Smooth muscle cell (in vitro differentiated cells): ENCODE measurements at regions not wholly inside any gene's neighbourhood (a gene's known extent, or its start where the extent isn't known, plus 50 kb on each side); places are given as distances from the start of the nearest gene placed in this dataset.

Experiments used
- DNase-seq: peaks from one replicate; lab custom pipeline; 2025; ENCODE audit not compliant: unreplicated experiment; lab: John Stamatoyannopoulos, UW
- H2AFZ ChIP-seq: fragments of 200-600 bp; sonication (generic); 2 replicates; pipeline ENCODE4 v1.6.0; 2016; ENCODE audit warnings: antibody characterized with exemption, low read depth, mild to moderate bottlenecking
- H3F3A ChIP-seq: fragments of 200-600 bp; sonication (generic); 2 replicates; pipeline ENCODE4 v1.6.0; 2017; ENCODE audit warnings: antibody characterized with exemption, low read depth
- H3K27ac ChIP-seq: fragments of 200-600 bp; sonication (generic); 2 replicates; pipeline ENCODE4 v1.5.1; 2016; ENCODE audit warnings: low read depth, mild to moderate bottlenecking
- H3K27me3 ChIP-seq: fragments of 200-600 bp; sonication (generic); 2 replicates; pipeline ENCODE4 v1.6.1; 2016; ENCODE audit warnings: low read depth, mild to moderate bottlenecking
- H3K36me3 ChIP-seq: fragments of 200-600 bp; sonication (generic); 2 replicates; pipeline ENCODE4 v1.5.1; 2016; ENCODE audit warnings: low read depth
- H3K4me1 ChIP-seq: fragments of 200-600 bp; sonication (generic); 2 replicates; pipeline ENCODE4 v1.5.1; 2016; ENCODE audit warnings: low read depth
- H3K4me2 ChIP-seq: fragments of 200-600 bp; sonication (generic); 2 replicates; pipeline ENCODE4 v1.6.0; 2016; ENCODE audit warnings: mild to moderate bottlenecking
- H3K4me3 ChIP-seq: fragments of 200-600 bp; sonication (generic); 2 replicates; pipeline ENCODE4 v1.5.1; 2016; ENCODE audit warnings: mild to moderate bottlenecking
- H3K79me2 ChIP-seq: fragments of 200-600 bp; sonication (generic); 2 replicates; pipeline ENCODE4 v1.6.0; 2016; ENCODE audit warnings: low read depth, mild to moderate bottlenecking
- H3K9ac ChIP-seq: fragments of 200-600 bp; sonication (generic); 2 replicates; pipeline ENCODE4 v1.6.0; 2016; ENCODE audit warnings: low read depth
- H3K9me3 ChIP-seq: fragments of 200-600 bp; sonication (generic); replicated peaks from 2 replicates; pipeline ENCODE4 v1.5.1; 2016; ENCODE audit warnings: low read depth
- H4K20me1 ChIP-seq: fragments of 200-600 bp; sonication (generic); 2 replicates; pipeline ENCODE4 v1.6.0; 2016; ENCODE audit warnings: low read depth
- WGBS: methylation state at CpG from one replicate; pipeline ENCODE4 v1.1.7; 2016; ENCODE audit warnings: low lambda C conversion rate; 5-methylcytosine and 5-hydroxymethylcytosine counted together
- TF ChIP-seq, protein P1 (sequence below): fragments of 200-600 bp; sonication (generic); IDR thresholded peaks from 2 replicates; pipeline ENCODE4 v1.5.1; 2017; ENCODE audit warnings: borderline replicate concordance, mild to moderate bottlenecking, antibody characterized with exemption; ENCODE audit not compliant: insufficient read depth, poor library complexity, severe bottlenecking

DNA sequence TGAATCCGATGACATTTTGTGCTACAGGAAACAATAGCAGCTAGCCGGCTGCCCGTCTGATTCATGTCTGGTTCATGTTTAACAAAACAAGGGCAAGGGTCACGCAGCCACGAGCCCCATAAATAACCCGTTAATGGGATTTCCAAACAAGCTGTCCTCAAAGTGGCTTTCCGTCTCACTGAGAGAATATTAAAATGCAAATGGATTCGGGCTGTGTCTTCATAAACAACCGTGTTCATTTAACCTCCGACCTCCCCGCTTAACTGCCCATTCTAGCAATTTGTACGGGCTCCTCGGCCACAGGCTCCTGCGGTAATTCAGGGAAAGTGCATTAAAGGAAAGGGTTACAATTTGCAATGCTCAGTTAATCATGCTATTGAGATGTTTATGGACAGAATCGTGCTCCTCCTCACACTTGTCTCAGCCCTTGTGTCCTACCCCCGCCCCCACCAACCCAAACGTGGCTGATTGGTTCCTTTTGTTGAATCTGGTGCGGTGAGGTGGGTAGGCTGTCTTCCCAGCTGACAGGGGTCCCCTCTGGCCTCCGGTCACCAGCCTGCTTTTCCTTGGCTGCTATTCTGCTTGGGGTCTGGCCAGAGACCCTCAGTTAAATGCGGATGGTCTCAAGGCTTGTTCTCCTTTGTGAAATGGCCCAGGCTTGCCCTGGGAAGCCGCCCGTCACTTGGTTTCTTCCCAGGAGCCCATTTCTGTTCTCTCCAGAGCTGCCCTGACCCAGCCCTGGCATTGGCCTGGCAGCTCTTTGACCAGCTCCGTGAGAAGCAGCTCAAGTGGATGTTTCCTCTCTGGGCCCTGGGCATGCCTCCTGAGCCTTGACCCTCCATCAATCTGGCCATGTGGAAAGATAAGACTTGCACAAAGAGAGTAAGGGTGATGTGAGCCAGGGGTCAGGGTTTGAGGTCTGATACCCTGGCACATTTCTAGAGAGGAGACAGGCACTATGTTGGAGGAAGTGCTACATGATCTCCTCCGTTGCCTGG lies 200.7 kb upstream of the POU3F1 start:
- Histone ChIP-seq H3K4me2 (peak overlapping the region; percentile 1), H3K79me2 (no peaks in the 10 kb centered on the region), H3F3A (no peaks in the 10 kb centered on the region), H2AFZ (no peak overlapping the region), H4K20me1 (no peaks in the 10 kb centered on the region), H3K4me3 (no peak overlapping the region), H3K9ac (no peak overlapping the region), H3K27ac (no peak overlapping the region), H3K27me3 (no peaks in the 10 kb centered on the region), H3K36me3 (no peaks in the 10 kb centered on the region), H3K4me1 (peaks cover 9% of the 10 kb centered on the region), H3K9me3 (no peaks in the 10 kb centered on the region)
- DNase-seq: no peak
- WGBS: 58% methylated on average over 24 of the region's 24 CpGs
- TF ChIP-seq, protein P1, sequence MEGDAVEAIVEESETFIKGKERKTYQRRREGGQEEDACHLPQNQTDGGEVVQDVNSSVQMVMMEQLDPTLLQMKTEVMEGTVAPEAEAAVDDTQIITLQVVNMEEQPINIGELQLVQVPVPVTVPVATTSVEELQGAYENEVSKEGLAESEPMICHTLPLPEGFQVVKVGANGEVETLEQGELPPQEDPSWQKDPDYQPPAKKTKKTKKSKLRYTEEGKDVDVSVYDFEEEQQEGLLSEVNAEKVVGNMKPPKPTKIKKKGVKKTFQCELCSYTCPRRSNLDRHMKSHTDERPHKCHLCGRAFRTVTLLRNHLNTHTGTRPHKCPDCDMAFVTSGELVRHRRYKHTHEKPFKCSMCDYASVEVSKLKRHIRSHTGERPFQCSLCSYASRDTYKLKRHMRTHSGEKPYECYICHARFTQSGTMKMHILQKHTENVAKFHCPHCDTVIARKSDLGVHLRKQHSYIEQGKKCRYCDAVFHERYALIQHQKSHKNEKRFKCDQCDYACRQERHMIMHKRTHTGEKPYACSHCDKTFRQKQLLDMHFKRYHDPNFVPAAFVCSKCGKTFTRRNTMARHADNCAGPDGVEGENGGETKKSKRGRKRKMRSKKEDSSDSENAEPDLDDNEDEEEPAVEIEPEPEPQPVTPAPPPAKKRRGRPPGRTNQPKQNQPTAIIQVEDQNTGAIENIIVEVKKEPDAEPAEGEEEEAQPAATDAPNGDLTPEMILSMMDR: no peak

- DNase-seq: no peak
- Histone ChIP-seq H3K4me2 (no peak overlapping the region), H3K9me3 (no peaks in the 10 kb centered on the region), H2AFZ (no peak overlapping the region), H3K27ac (no peak overlapping the region), H3F3A (no peaks in the 10 kb centered on the region), H3K4me1 (peaks cover 9% of the 10 kb centered on the region), H3K4me3 (no peak overlapping the region), H4K20me1 (no peaks in the 10 kb centered on the region), H3K79me2 (no peaks in the 10 kb centered on the region), H3K36me3 (no peaks in the 10 kb centered on the region), H3K9ac (no peak overlapping the region), H3K27me3 (no peaks in the 10 kb centered on the region)
- TF ChIP-seq, protein P1: no peak
- 67% methylated on average over 14 of the region's 14 CpGs for WGBS
Measured at GRCh38 chr1:38244218-38244845, 197.7 kb upstream of the POU3F1 start.

DNA sequence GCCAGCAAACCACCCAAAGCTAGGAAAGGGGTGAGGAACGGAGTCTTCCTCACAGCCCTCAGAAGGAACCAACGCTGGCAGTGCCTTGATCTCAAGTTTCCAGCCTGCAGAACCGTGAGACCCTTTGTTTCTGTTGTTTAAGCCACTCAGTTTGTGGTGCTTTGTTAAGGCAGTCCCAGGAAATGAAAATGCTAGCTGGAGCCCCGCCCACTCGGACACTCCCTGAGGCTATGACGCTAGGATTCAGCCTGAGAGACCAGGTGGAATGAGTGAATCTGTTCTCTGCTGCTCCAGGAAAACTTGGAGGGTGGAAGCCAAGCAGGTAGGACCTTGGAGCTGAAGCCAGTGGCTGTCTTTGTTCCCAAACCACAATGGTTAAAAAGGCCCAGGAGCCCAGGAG lies 196.5 kb upstream of the POU3F1 start:
- Histone ChIP-seq H3K4me1 (peaks cover 9% of the 10 kb centered on the region), H3K4me2 (no peak overlapping the region), H3F3A (no peaks in the 10 kb centered on the region), H3K4me3 (no peak overlapping the region), H3K27me3 (no peaks in the 10 kb centered on the region), H3K9ac (no peak overlapping the region), H2AFZ (no peak overlapping the region), H3K27ac (no peak overlapping the region), H3K36me3 (no peaks in the 10 kb centered on the region), H4K20me1 (no peaks in the 10 kb centered on the region), H3K79me2 (no peaks in the 10 kb centered on the region), H3K9me3 (no peaks in the 10 kb centered on the region)
- TF ChIP-seq, protein P1: no peak
- WGBS: 67% methylated on average over 6 of the region's 6 CpGs
- no peak for DNase-seq
